Spinal cord (tissue), 10 donors: ENCODE measurements at regions not wholly inside any gene's neighbourhood (a gene's known extent, or its start where the extent isn't known, plus 50 kb on each side); places are given as distances from the start of the nearest gene placed in this dataset. TPM values are rescaled to one million over a fixed set of nuclear protein-coding genes. Genes with fewer than 3 reads are reported as not detected.
"Not testable (repeated sequence)": the region's sequence is repeated elsewhere in the genome, so short reads cannot be mapped to it uniquely, and the experiment has no call there.

Source experiments
- DNase-seq, 6 donors: peaks; one replicate each; pipeline versions ENCODE4 v3.0.0 to v3.0.0-alpha.2; 2013 to 2015; ENCODE audit warnings: low spot score in 6 of 6, low read depth in 4 of 6
- H3K27ac ChIP-seq: one replicate; pipeline ENCODE4 v1.5.1; 2013; ENCODE audit warnings: low read depth, low read length, control low read depth
- H3K27me3 ChIP-seq: one replicate; pipeline ENCODE4 v1.6.1; 2013; ENCODE audit warnings: low read length; ENCODE audit not compliant: control insufficient read depth, insufficient read depth
- H3K36me3 ChIP-seq: one replicate; pipeline ENCODE4 v1.6.1; 2013; ENCODE audit warnings: low read length; ENCODE audit not compliant: control insufficient read depth, insufficient read depth
- H3K4me1 ChIP-seq: one replicate; pipeline ENCODE4 v1.6.1; 2013; ENCODE audit warnings: low read length; ENCODE audit not compliant: control insufficient read depth, insufficient read depth
- H3K4me3 ChIP-seq: one replicate; pipeline ENCODE4 v1.5.1; 2013; ENCODE audit warnings: low read depth, low read length, control low read depth
- H3K9me3 ChIP-seq: one replicate; pipeline ENCODE4 v1.6.1; 2013; ENCODE audit warnings: low read length; ENCODE audit not compliant: control insufficient read depth, insufficient read depth
- WGBS: methylation state at CpG from one replicate; pipeline ENCODE4 v1.1.5; 2013; ENCODE audit warnings: missing lambda C conversion rate; ENCODE audit not compliant: insufficient coverage; 5-methylcytosine and 5-hydroxymethylcytosine counted together
- small RNA-seq: library from RNA; depleted of rRNA; stranded (forward); fragments of <200 nt; gene quantifications from one replicate; pipeline ENCODE3, GENCODE V24; 2014; ENCODE audit warnings: low replicate concordance
- donor health status: healthy.

DNA sequence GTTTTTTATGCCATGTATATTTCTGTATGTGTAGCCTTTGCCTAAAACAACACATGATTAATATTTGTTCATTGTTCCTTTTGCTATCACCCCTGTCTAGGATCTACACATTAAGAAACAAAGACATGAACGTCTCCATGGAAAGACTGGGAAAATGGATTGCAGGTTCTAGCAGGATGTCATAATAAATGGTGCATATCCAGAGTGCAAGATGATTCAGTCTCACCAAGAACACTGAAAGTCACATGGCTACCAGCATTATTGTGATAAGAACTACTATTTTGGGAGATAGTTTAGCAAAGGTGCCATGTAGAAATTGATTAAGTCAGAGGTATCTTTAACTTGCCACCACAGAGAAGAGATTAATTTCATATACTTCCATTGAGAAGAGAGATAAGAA lies 398.3 kb downstream of the OR4F29 start:
- not testable (repeated sequence) for H3K27me3 ChIP-seq, H3K4me1 ChIP-seq, H3K36me3 ChIP-seq, H3K9me3 ChIP-seq, DNase-seq, H3K27ac ChIP-seq, H3K4me3 ChIP-seq
- no CpG with 5 or more reads among the region's 1 CpG for WGBS

DNA sequence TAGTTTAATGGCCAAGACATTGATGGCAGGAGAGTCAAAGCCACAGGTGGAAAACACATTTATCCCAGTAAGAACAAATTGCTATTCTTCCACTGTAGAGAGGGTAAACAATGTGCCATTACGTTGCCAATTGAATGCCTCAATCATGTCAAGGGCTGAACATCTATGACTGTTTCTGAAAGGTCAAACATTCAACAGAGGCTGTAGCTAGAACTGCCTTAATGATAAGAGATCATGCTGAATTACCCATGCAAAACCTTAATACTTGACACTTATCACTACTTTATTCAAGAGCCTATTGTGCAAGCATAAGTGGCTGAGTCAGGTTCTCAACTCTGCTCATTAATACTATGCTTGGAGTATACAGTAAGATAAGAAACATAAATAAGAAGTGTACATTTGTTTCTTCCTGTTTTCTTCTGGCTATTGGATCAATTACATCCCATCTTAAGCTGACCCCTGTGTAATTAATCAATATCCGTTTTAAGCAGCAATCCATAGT lies 409.5 kb downstream of the OR4F29 start:
- not testable (repeated sequence) for H3K4me3 ChIP-seq, H3K9me3 ChIP-seq, H3K27me3 ChIP-seq, DNase-seq, H3K4me1 ChIP-seq, H3K27ac ChIP-seq, H3K36me3 ChIP-seq
- WGBS: no CpG with 5 or more reads among the region's 2 CpGs

DNA sequence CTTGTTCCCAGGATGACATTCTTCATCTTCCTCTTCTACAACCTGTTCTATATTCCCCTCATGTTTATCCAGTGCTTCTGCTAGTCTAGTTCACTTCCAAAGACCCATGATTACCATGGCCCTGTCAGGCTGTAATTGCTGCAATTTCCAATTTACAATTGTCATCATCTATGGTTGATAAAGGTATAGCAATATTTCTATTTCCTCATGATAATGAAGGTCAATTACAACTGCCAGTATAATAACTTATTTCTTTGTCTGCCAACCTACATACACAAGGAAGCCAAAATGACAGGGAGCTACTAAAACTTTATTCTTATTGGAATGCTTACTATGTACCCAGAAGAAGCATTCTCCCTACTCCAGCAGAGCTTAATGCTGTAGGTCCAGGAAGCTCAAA lies 410.3 kb downstream of the OR4F29 start:
- H3K9me3 ChIP-seq, H3K4me3 ChIP-seq, DNase-seq, H3K27ac ChIP-seq, H3K27me3 ChIP-seq, H3K4me1 ChIP-seq, H3K36me3 ChIP-seq: not testable (repeated sequence)

- not testable (repeated sequence) for H3K36me3 ChIP-seq, H3K27ac ChIP-seq, DNase-seq, H3K4me1 ChIP-seq, H3K4me3 ChIP-seq, H3K27me3 ChIP-seq, H3K9me3 ChIP-seq
- no CpG with 5 or more reads among the region's 52 CpGs for WGBS
These were observed 422.3 kb downstream of the OR4F29 start for GRCh38 chr1:29183-29582.

GRCh38 chr1:17298-17697 lies 434.2 kb downstream of the OR4F29 start:
- not testable (repeated sequence) for DNase-seq

GRCh38 chr1:16025-16424 lies 435.5 kb downstream of the OR4F29 start:
- no CpG with 5 or more reads among the region's 6 CpGs for WGBS
- H3K9me3 ChIP-seq, H3K4me1 ChIP-seq, H3K36me3 ChIP-seq, H3K4me3 ChIP-seq, H3K27me3 ChIP-seq, DNase-seq, H3K27ac ChIP-seq: not testable (repeated sequence)

More at GRCh38 chr1:17298-17697, 434.2 kb downstream of the OR4F29 start:
- H3K27ac ChIP-seq, H3K4me3 ChIP-seq, H3K9me3 ChIP-seq, H3K36me3 ChIP-seq, H3K27me3 ChIP-seq, H3K4me1 ChIP-seq: not testable (repeated sequence)
- no CpG with 5 or more reads among the region's 12 CpGs for whole genome bisulfite sequencing

GRCh38 chr1:9941-10717 lies 441.3 kb downstream of the OR4F29 start:
- H3K36me3 ChIP-seq, H3K4me1 ChIP-seq, DNase-seq, H3K27me3 ChIP-seq, H3K4me3 ChIP-seq, H3K9me3 ChIP-seq, H3K27ac ChIP-seq: not testable (repeated sequence)
- no CpG with 5 or more reads among the region's 37 CpGs for WGBS

Small RNA genes lying in the stretch of these regions (small RNA-seq; reads per million reads assigned to genes)
- gene AL627309.7 (not detected), gene MIR6859-1 (not detected), gene MIR6859-2 (not detected), gene RNU6-1100P (not detected)
